ENCODE measurements at regions not wholly inside any gene's neighbourhood (a gene's known extent, or its start where the extent isn't known, plus 50 kb on each side); places are given as distances from the start of the nearest gene placed in this dataset.

- TF ChIP-seq E4F1 (IDR thresholded peaks at IDR 0.05; ENCODE audit: borderline replicate concordance, partially characterized antibody) (no peak), STAT1 (conservative IDR thresholded peaks at IDR 0.05) (no peak), EP300 (IDR thresholded peaks at IDR 0.05; ENCODE audit: borderline replicate concordance in 1 of 2, control insufficient read depth in 1 of 2, low read depth in 2 of 2, low read length in 2 of 2) (peak in 1 of 2 experiments; percentile 24; a peak in 1 of 4 replicates), PAX5 (IDR thresholded peaks at IDR 0.05; ENCODE audit: borderline replicate concordance, low read depth, low read length) (peak; percentile 48; the same call in 1 of the 2 replicates), RBBP5 (conservative IDR thresholded peaks at IDR 0.05) (no peak), EED (IDR thresholded peaks at IDR 0.05; ENCODE audit: low read depth) (0 out of 2 replicates have a peak, but pooled peaks have one; percentile 20), BCL11A (IDR thresholded peaks at IDR 0.05; ENCODE audit: low read depth, low read length) (0 out of 2 replicates have a peak, but pooled peaks have one; percentile 44), ZNF24 (IDR thresholded peaks at IDR 0.05) (no peak), RUNX3 (IDR thresholded peaks at IDR 0.05; ENCODE audit: low read length) (peak; percentile 49), RCOR1 (conservative IDR thresholded peaks at IDR 0.05; ENCODE audit: low read depth, low read length) (no peak), SRF (IDR thresholded peaks at IDR 0.05; ENCODE audit: low read depth in 2 of 2, low read length in 2 of 2) (peak in 1 of 2 experiments; percentile 19; a peak in 1 of 4 replicates), NBN (IDR thresholded peaks at IDR 0.05) (peak; percentile 12; the same call in 1 of the 2 replicates), CHD4 (IDR thresholded peaks at IDR 0.05) (no peak), SP1 (IDR thresholded peaks at IDR 0.05; ENCODE audit: low read depth, low read length) (no peak), CREM (IDR thresholded peaks at IDR 0.05; ENCODE audit: low read depth) (no peak), NFXL1 (IDR thresholded peaks at IDR 0.05; ENCODE audit: borderline replicate concordance) (no peak), RAD21 (IDR thresholded peaks at IDR 0.05; ENCODE audit: insufficient read depth, low read depth, low read length) (no peak), BCLAF1 (IDR thresholded peaks at IDR 0.05) (no peak), ZNF687 (IDR thresholded peaks at IDR 0.05) (peak; percentile 64), IRF4 (IDR thresholded peaks at IDR 0.05; ENCODE audit: low read depth, low read length) (peak; percentile 80), IKZF2 (IDR thresholded peaks at IDR 0.05) (peak; percentile 75 to 78; a peak in 3 of 4 replicates), ATF7 (IDR thresholded peaks at IDR 0.05; ENCODE audit: low read depth) (0 out of 2 replicates have a peak, but pooled peaks have one; percentile 35), MXI1 (IDR thresholded peaks at IDR 0.05; ENCODE audit: low read depth, low read length) (peak; percentile 76)
Measured at GRCh38 chr3:102060814-102061213, 211.5 kb downstream of the NFKBIZ start (continued).
